Activated naive CD8-positive, alpha-beta T cell treated with anti-CD3 and anti-CD28 coated beads, Interleukin-2, amount 10 ng/mL, durations not matched to agents 7 days and 5 days (primary cell): ENCODE measurements at regions not wholly inside any gene's neighbourhood (a gene's known extent, or its start where the extent isn't known, plus 50 kb on each side); places are given as distances from the start of the nearest gene placed in this dataset.

Experiments
- ATAC-seq: fragments of 150-1000 bp; cut with Tn5 transposase; one replicate; pipeline ENCODE4 v1.10.0; 2021; ENCODE audit warnings: low read depth, moderate library complexity
- POLR2A ChIA-PET: fragments of 350-600 bp; sonication (Branson Sonifier 250); formaldehyde crosslinking; loops from one replicate; lab custom pipeline; 2021; ENCODE audit warnings: antibody characterized with exemption; lab: Charles Lee
- DNase-seq: peaks from one replicate; pipeline ENCODE4 v3.0.0; 2021
- H3K27ac Mint-ChIP-seq: one replicate; pipeline ENCODE4 v1.8.0; 2022; ENCODE audit warnings: mild to moderate bottlenecking, mixed read lengths
- H3K27me3 Mint-ChIP-seq: one replicate; pipeline ENCODE4 v1.8.0; 2022; ENCODE audit warnings: mild to moderate bottlenecking, moderate library complexity, mixed read lengths
- H3K36me3 Mint-ChIP-seq: one replicate; pipeline ENCODE4 v1.8.0; 2021; ENCODE audit warnings: mild to moderate bottlenecking, mixed read lengths
- H3K4me1 Mint-ChIP-seq: one replicate; pipeline ENCODE4 v1.8.0; 2021; ENCODE audit warnings: mixed read lengths
- H3K4me3 Mint-ChIP-seq: one replicate; pipeline ENCODE4 v1.8.0; 2022; ENCODE audit warnings: mild to moderate bottlenecking, moderate library complexity, mixed read lengths
- H3K9me3 Mint-ChIP-seq: one replicate; pipeline ENCODE4 v1.8.0; 2021; ENCODE audit warnings: mixed read lengths

GRCh38 chr1:99516141-99516540 lies 129.8 kb upstream of the PALMD start:
- POLR2A ChIA-PET, result no interaction called here

DNA sequence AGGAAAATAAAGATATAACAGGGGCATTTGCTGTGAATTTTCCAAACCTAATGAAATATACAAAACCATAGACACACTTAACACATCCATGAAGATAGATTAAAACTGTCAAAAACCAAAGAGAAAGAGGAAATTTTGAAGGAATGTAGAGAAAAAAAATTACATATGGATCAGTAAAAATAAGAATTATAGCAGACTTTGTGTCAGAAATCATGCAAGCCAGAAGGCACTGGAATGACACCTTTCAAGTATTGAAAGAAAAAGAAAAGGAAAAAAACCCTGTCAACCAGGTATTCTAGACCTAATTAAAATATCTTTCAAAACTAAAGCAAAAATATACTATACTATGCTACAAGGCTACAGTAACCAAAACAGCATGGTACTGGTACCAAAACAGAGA lies 125.8 kb upstream of the PALMD start:
- H3K9me3 Mint-ChIP-seq, result no peaks in the 10 kb centered on the region
- H3K4me1 Mint-ChIP-seq, result no peaks in the 10 kb centered on the region
- peaks cover 1% of the 10 kb centered on the region for H3K27me3 Mint-ChIP-seq
- H3K4me3 Mint-ChIP-seq, result no peak overlapping the region
- DNase-seq (no peak), ATAC-seq (no peak)
- POLR2A ChIA-PET, result no interaction called here
- H3K27ac Mint-ChIP-seq, result no peak overlapping the region
- H3K36me3 Mint-ChIP-seq, result no peaks in the 10 kb centered on the region

More at GRCh38 chr1:99516141-99516540, 129.8 kb upstream of the PALMD start:
- Mint-ChIP-seq H3K4me3 (no peak overlapping the region), H3K27ac (no peak overlapping the region), H3K9me3 (no peaks in the 10 kb centered on the region), H3K36me3 (no peaks in the 10 kb centered on the region), H3K27me3 (no peaks in the 10 kb centered on the region), H3K4me1 (no peaks in the 10 kb centered on the region)
- DNase-seq (no peak), ATAC-seq (no peak)

DNA sequence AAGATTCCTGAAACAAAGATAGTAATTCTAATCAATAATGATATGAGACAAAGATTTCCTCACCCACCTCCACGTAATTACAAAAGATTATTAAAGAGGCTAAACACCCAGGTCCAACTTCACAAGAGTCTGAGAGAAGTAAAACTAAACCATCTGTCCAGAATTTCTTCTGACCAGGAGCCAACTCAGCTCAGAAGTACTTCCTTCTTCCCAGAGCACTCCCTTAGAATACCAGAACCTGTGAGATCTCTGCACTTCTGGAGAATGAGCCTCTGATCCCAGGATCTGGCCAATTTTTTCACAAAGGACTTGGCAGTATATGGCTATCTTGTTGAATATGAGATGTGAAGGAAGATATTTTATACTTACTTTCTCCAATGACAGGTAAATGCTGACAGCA lies 120.6 kb upstream of the PALMD start:
- no peaks in the 10 kb centered on the region for H3K9me3 Mint-ChIP-seq
- no peaks in the 10 kb centered on the region for H3K4me1 Mint-ChIP-seq
- POLR2A ChIA-PET, result no interaction called here
- no peaks in the 10 kb centered on the region for H3K36me3 Mint-ChIP-seq
- DNase-seq (no peak), ATAC-seq (no peak)
- H3K4me3 Mint-ChIP-seq, result no peak overlapping the region
- H3K27ac Mint-ChIP-seq, result no peak overlapping the region
- H3K27me3 Mint-ChIP-seq, result peaks cover 7% of the 10 kb centered on the region

DNA sequence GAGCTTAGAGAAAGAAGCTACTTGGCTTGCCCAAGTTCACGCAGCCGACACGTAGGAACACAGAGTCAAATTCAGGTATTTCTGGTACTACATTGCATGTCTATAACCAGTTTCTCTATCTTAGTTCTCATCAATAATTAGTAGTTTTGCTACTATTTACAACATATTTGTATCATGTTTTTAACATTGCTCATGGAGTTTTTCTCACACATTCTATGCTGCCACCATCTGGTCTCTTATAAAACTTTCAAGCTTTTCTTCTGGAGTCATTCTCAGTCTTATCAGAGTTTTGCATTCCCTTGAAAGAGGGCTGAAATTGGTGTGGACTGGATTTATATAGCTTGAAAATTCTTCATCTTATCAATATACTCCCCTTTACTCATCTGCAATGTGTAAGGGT lies 118.8 kb upstream of the PALMD start:
- no peak for DNase-seq
- Mint-ChIP-seq H3K9me3 (no peaks in the 10 kb centered on the region), H3K36me3 (no peaks in the 10 kb centered on the region), H3K4me1 (no peaks in the 10 kb centered on the region), H3K4me3 (no peak overlapping the region), H3K27ac (no peak overlapping the region), H3K27me3 (peaks cover 7% of the 10 kb centered on the region)
- POLR2A ChIA-PET, result no interaction called here
- ATAC-seq, result no peak

- DNase-seq (no peak), ATAC-seq (no peak)
- H3K27ac Mint-ChIP-seq, result no peak overlapping the region
- no peak overlapping the region for H3K4me3 Mint-ChIP-seq
- H3K9me3 Mint-ChIP-seq, result no peaks in the 10 kb centered on the region
- no peaks in the 10 kb centered on the region for H3K36me3 Mint-ChIP-seq
- H3K4me1 Mint-ChIP-seq, result no peaks in the 10 kb centered on the region
- peaks cover 7% of the 10 kb centered on the region for H3K27me3 Mint-ChIP-seq
- POLR2A ChIA-PET, result no interaction called here
Observed at GRCh38 chr1:99527545-99527944, 118.4 kb upstream of the PALMD start.

DNA sequence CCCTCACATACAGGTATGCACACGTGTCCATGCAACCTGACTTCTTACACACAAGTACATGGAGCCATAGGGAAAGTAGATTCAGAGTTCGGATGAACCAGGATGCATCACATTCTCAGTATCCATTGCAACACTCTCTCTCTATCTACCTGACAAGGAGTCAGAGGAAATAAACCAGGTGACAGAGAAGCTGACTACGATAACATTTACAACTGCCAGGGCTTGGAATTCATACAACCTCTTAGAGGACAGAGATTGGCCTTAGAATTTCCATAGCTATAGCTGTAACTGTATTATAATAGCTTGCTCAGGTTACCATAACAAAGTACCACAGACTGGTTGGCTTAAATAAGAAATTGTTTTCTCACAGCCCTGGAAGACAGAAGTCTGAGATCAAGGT lies 116.9 kb upstream of the PALMD start:
- POLR2A ChIA-PET, result no interaction called here
- Mint-ChIP-seq H3K9me3 (no peaks in the 10 kb centered on the region), H3K36me3 (no peaks in the 10 kb centered on the region), H3K27ac (no peak overlapping the region), H3K4me3 (no peak overlapping the region), H3K27me3 (peaks cover 7% of the 10 kb centered on the region), H3K4me1 (no peaks in the 10 kb centered on the region)
- DNase-seq, result no peak
- ATAC-seq, result no peak

DNA sequence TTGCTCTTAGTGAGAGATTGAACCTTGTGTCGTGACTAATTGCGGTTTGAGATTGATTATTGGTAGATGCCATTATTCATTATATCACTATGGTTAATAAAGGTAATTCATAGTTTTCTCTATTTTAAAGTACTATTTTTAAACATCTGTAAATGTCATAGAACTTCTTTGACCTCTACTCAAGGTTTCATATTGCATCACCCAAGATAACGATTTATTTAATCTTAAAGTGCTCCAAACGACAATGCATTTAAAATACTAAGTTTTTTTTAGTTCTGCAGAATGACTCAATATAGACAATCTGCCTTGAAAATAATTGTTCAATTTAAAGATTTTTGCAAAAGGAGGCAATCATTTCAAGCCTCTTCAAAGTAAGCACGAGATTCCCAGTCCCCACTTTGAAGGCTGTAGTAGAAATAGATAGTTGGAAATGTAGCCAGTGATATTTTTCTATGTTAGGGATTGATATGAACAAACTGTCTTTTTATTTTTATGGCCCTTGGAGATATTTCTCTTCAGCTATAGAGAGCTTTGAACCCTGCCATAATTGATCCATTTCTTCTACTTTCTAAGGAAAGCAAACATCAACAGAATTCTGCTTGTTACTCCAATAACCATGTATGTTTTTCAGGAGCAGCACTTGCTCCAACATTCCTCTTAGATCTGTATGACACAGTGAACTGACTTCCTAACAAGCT lies 114.2 kb upstream of the PALMD start:
- no peak for DNase-seq
- Mint-ChIP-seq H3K27ac (no peak overlapping the region), H3K4me3 (no peak overlapping the region), H3K9me3 (no peaks in the 10 kb centered on the region), H3K36me3 (no peaks in the 10 kb centered on the region), H3K4me1 (no peaks in the 10 kb centered on the region), H3K27me3 (peaks cover 3% of the 10 kb centered on the region)
- POLR2A ChIA-PET, result no interaction called here
- no peak for ATAC-seq

DNA sequence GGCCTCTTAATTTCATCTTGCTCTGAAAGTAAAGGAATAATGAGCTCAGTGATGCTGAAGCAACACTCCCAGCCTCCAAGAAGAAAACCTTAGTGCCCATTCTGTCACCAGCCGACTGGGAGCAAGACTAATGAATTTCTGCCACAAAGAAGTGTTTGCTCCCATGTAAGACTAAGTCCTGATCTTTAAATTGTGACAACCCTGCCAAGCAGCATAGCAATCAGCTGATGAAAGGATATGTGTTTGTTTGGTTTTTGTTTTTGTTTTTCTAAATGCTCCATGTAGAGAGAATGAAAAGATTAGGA lies 113.7 kb upstream of the PALMD start:
- Mint-ChIP-seq H3K27me3 (peaks cover 3% of the 10 kb centered on the region), H3K4me1 (no peaks in the 10 kb centered on the region), H3K27ac (no peak overlapping the region), H3K9me3 (no peaks in the 10 kb centered on the region), H3K36me3 (no peaks in the 10 kb centered on the region), H3K4me3 (no peak overlapping the region)
- POLR2A ChIA-PET, result no interaction called here
- ATAC-seq, result no peak
- no peak for DNase-seq

GRCh38 chr1:99533909-99534637 lies 111.8 kb upstream of the PALMD start:
- POLR2A ChIA-PET, result no interaction called here
- DNase-seq, result no peak
- Mint-ChIP-seq H3K4me3 (no peak overlapping the region), H3K27me3 (peaks cover 6% of the 10 kb centered on the region), H3K27ac (no peak overlapping the region), H3K4me1 (no peaks in the 10 kb centered on the region), H3K9me3 (no peaks in the 10 kb centered on the region), H3K36me3 (no peaks in the 10 kb centered on the region)
- ATAC-seq, result no peak

- Mint-ChIP-seq H3K27ac (no peak overlapping the region), H3K9me3 (no peaks in the 10 kb centered on the region), H3K27me3 (peaks cover 4% of the 10 kb centered on the region), H3K36me3 (no peaks in the 10 kb centered on the region), H3K4me1 (no peaks in the 10 kb centered on the region), H3K4me3 (no peak overlapping the region)
- POLR2A ChIA-PET, result no interaction called here
- ATAC-seq, result no peak
- no peak for DNase-seq
Observed at GRCh38 chr1:99534638-99534930, 111.3 kb upstream of the PALMD start.

DNA sequence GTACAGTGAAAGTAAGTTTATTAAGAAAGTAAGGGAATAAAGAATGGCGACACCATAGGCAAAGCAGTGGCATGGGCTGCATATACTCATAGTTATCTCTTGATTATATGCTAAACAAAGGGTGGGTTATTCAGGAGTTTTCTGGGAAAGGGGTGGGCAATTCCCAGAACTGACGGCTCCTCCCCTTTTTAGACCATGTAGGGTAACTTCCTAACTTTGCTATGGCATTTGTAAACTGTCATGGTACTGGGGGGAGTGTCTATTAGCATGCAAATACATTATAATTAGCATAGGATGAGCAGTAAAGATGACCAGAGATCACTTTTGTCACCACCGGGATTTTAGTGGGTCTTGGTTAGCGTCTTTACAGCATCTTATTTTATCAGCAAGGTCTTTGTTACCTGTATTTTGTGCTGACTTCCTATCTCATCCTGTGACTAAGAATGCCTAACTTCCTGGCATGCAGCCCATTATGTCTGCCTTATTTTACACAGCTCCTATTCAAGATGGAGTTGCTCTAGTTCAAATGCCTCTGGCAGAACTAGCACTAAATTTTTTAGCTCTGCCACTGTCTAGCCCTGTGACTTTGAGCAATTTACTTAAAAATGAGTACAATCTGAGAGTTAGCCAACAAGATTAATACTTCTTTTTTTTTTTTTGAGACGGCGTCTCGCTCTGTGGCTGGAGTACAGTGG lies 110.3 kb upstream of the PALMD start:
- Mint-ChIP-seq H3K4me1 (no peaks in the 10 kb centered on the region), H3K27me3 (peaks cover 3% of the 10 kb centered on the region), H3K4me3 (no peak overlapping the region), H3K9me3 (no peaks in the 10 kb centered on the region), H3K27ac (no peak overlapping the region), H3K36me3 (no peaks in the 10 kb centered on the region)
- no peak for DNase-seq
- POLR2A ChIA-PET, result no interaction called here
- no peak for ATAC-seq

DNA sequence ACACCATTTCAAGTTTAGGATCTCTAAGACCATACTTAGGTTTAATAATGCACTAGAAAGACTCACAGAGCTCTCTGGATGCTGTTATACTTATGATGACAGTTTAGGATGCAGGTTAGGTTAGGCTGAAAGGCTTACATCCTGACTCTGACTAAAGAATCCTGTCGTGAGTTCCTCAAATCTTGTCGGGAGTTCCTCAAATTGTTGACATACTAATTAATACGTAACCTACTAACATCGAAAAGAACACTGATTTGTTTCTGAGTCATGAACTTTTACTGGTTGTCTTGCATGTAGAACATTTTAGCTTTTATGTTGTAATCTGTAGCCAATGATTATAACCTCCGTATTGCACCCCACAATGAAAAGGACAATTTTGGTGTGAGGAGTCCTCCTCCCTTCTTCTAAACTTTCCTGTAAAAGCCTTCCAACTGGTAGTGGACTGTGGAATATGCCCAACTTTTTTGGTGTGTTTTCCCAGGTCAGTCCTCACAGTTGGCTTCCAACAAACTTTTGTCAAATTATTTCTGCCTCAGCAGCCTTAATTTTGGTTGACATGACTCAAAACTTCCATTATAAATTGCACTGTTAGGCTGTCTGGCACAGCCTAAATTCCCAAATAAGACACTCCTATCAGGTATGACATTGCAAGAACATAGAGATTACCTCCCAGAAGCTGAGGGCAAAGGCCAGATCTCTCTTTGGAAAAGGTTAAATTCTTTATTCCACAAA lies 107.9 kb upstream of the PALMD start:
- POLR2A ChIA-PET, result no interaction called here
- Mint-ChIP-seq H3K36me3 (no peaks in the 10 kb centered on the region), H3K9me3 (no peaks in the 10 kb centered on the region), H3K27ac (no peak overlapping the region), H3K4me3 (no peak overlapping the region), H3K4me1 (no peaks in the 10 kb centered on the region), H3K27me3 (peaks cover 3% of the 10 kb centered on the region)
- ATAC-seq (no peak), DNase-seq (no peak)

- Mint-ChIP-seq H3K4me1 (no peaks in the 10 kb centered on the region), H3K27me3 (peaks cover 3% of the 10 kb centered on the region), H3K27ac (no peak overlapping the region), H3K36me3 (no peaks in the 10 kb centered on the region), H3K4me3 (no peak overlapping the region), H3K9me3 (no peaks in the 10 kb centered on the region)
- no peak for DNase-seq
- no peak for ATAC-seq
- POLR2A ChIA-PET, result no interaction called here
Observed at GRCh38 chr1:99538618-99538956, 107.3 kb upstream of the PALMD start.

DNA sequence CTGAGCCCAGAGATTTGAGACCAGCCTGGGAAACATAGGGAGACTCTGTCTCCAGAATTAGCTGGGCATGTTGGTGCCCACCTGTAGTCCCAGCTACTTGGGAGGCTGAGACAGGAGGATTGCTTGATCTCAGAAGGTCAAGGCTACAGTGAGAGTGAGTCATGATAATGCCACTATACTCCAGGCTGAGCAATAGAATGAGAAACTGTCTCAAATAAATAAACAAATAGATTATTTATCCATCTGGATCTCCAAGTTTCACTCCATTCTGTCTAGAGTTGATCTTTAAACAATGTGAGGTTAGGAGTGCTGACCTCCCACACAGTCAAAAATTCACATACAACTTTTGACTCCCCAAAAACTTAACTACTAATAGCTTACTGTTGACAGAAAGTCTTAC lies 106.8 kb upstream of the PALMD start:
- POLR2A ChIA-PET, result no interaction called here
- Mint-ChIP-seq H3K27ac (no peak overlapping the region), H3K9me3 (no peaks in the 10 kb centered on the region)

More for the DNA sequence above, 106.8 kb upstream of the PALMD start:
- DNase-seq, result no peak
- H3K36me3 Mint-ChIP-seq, result no peaks in the 10 kb centered on the region
- H3K4me1 Mint-ChIP-seq, result no peaks in the 10 kb centered on the region
- ATAC-seq, result no peak
- H3K4me3 Mint-ChIP-seq, result no peak overlapping the region
- peaks cover 3% of the 10 kb centered on the region for H3K27me3 Mint-ChIP-seq
